NCI-H187 (cell line): ENCODE measurements at regions not wholly inside any gene's neighbourhood (a gene's known extent, or its start where the extent isn't known, plus 50 kb on each side); places are given as distances from the start of the nearest gene placed in this dataset.

Experiments
- DNase-seq, 2 experiments: peaks; one replicate each; lab custom pipeline; 2025; lab: John Stamatoyannopoulos, UW

DNA sequence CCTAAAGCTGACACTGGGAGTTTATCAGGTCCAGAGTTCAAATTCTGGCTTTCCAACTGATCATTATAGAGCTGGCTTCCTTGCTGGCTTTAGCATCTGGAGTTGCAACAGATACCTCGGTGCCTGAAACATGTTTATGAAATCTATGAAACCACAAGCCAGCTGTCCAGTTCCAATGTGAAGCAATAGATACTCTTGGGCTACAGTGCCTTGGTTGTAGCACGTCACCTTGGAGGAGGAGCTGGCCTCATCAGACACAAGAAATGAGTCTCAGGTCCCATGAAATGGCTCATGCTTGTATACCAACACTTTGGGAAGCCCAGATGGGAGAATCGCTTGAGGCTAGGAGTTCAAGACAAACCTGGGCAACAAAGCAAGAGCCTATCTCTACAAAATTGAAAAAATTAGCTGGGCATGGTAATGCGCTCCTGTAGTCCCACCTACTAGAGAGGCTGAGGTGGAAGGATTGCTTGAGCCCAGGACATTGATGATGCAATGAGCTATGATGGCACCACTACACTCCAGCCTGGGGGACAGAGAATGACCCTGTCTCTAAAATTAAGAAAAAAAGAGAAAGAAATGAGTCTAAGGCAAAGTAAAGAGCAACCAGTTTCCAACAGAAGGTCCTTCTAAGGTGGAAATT is 132.5 kb upstream of the ZNF648 start:
- DNase-seq = no peak

DNA sequence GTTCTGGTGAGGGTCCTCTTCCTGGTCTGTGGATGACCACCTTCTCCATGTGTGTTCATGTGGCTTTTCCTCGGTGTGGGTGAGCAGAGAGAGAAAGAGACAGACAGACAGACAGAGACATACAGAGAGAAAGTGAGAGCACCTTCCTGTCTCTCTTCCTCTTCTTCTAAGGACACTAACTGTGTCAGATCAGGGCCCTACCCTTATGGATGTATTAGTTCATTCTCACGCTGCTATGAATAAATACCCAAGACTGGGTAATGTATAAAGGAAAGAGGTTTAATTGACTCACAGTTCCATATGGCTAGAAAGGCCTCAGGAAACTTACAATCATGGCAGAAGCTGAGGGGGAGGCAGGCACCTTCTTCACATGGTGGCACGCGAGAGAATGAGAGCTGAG is 131.5 kb upstream of the ZNF648 start:
- no peak for DNase-seq

DNA sequence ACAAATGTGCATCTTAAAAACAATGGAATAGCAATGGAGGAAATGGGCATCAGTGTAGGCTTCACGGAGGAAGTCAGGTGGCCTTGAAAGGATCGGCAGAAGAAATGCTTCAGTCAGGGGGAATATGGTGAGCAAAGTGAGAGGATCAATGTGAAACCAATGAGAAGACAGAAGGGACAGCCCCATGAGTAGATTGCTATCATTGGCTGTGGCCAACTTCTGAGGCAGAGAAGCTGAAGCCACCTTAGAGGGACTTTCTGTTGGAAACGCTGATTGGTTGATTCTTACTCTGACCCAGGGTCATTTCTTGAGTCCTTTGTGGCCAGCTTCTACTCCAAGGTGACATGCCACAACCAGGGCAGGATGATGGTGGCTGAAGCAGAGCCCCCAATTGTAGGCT is 130.7 kb upstream of the ZNF648 start:
- no peak for DNase-seq

DNA sequence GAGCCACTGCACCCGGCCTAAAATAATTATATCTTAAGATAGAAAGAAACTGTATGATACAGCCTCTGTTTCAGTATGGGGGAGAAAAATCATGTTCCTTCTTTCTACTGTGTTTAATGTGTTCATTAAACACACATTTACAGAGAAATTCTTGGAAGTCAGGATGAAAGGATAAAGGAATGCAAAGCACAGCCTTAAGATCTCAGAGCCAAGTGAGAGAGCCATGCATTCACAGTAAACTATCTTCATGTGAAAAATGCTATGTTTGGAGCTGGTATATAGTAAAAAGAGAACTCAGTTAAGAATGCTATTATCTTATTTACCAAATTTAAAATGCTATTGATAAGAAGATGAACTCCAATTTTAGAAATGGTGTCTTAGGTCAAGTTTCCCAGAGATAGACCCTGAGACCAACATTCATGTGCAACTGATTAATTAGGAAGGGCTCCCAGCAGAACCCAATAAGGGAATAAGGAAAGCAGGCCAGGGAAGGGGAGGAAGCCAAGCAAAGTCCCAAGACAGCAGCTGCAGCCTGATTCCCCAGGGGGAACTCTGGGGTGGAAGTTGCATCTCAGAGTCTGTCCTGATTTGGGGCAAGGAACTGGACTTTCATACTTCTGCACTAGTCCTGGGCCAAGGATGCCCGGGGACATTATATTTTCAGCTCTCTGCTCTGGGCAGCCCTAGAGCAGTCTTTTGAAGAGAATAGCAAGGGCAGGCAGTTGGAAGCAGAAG is 130.0 kb upstream of the ZNF648 start:
- no peak for DNase-seq

DNA sequence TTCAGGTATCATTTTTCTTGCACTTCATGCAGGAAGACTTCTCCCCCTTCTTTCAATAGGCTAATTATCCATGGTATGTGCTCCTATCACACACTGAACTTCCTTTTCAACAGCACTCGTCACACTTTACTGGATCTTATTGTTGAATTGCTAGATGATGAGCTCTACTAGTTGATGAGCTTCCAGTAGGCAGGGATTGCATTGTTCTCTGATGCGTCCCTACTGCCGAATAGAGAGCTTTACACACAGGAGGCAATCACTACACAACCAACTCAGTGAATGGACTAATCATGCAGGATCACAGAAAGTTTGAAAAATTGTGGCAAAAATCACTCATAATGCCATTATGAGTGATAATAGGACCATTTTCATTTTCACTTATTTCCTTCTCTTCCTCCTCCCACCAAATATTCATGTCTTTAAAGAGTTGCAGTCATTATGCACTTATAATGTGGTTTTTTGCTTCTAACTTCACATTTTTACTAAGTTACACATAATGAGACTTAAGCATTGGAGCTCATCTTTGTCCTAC is 128.1 kb upstream of the ZNF648 start:
- DNase-seq = peak; percentile 25 to 35

DNA sequence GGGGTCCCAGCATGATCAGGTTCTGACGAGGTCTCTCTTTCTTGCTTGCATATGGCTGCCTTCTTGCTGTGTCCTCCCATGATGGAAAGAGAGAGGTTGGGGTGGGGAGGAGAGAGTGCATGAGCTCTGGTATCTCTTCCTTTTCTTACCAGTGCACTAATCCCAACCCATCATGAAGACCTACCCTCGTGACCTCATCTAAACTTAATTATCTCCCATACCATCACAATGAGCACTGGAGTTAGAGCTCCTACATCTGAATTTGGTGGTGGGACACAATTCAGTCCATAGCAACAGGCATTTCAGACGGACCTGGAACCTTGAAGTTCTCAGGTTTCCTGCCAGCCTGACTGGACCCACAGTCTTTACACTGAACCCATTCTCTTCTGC is 125.2 kb upstream of the ZNF648 start:
- DNase-seq = no peak

DNA sequence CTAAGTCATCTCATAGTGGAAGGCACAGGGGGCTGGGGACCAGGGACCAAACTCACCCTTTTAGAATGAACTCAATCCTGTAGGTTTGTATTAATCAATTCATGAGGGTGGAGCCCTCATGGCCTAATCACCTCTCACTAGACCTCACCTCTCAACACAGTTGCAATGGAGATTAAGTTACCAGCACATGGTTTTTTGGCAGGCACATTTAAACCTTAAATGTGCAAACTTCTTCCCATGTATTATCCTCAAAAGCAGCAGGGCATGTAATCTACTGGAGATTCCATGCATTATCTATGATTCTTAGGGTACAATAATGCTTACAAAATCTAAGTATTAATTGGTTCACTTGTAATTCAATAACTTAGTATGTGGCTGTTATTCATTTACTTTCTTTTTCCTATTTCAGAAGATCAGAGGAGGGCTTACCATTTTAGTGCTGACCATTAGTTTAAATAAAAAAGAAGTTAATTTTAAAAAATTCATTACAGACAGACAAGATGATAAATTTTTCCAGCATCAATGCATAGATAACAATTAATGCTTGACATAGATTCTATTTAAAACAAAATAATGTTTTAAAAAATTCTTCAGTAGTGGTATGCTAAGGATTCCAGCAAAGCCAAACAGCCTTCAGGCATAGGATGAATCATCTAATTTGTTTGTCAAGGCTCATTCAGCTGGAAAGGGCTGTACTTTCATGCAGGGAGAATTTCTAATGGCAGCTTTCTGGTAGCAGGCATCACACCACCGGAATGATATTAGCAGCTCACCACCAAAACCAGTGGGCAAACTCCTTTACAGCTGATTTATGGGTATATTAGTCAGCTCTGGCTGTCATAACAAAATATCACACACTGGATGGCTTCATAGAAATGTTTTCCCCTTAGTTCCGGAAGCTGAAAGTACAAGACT is 124.6 kb upstream of the ZNF648 start:
- DNase-seq = no peak

DNA sequence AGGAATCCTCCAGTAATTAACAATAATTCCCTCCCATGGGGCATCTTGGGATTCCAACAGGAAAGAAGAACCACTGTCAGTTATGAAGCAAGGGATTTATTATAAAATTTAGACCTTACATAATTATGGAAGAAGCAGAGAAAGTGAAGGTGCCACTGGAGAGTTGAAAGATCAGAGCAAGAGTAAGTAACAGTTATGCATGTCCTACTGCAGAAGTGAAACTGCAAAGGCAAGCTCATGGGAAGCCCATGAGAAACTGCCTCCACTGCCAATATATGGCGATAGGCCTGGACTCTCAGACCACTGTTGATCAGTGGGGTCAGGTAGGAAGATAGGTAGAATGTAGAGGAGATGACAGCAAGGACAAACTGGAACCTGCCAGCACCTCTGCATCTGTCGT is 123.6 kb upstream of the ZNF648 start:
- no peak for DNase-seq

DNA sequence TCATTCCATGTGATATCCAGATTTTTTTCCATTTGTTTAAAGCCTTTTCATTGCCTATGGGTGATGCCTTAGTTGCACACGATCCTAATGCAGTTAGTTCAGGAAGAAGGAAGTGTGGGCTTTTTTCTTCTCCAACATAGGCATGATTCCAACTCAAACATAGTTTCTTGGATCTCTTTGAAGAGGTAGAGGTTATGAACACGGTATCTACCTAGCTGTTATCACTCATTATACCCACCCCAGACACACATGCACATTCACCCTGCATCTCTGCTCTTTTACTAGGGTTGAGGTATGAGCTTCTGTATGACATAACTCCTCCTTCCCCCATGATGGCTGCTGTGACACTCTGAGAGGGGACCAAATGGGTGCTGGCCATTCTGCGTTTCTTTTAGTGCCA is 122.1 kb upstream of the ZNF648 start:
- no peak for DNase-seq

DNA sequence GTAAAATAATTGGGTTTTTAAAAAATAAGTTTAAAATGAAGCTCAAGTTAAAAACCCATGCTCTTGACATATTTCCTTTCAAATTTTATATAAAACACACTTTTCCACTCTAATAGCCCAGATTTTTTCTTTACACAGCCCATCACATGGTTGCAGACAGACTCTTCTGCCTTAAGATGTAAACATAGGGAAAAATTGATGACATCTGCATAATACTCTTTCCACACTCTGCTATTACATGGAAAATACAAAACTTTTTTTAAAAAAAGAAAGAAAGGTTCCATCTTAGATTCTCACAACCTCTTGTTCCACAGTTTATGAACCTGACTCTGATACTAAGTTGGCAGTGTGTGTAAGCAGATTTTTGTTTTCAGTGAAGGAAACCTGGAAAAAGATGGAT is 120.8 kb upstream of the ZNF648 start:
- DNase-seq = no peak

DNA sequence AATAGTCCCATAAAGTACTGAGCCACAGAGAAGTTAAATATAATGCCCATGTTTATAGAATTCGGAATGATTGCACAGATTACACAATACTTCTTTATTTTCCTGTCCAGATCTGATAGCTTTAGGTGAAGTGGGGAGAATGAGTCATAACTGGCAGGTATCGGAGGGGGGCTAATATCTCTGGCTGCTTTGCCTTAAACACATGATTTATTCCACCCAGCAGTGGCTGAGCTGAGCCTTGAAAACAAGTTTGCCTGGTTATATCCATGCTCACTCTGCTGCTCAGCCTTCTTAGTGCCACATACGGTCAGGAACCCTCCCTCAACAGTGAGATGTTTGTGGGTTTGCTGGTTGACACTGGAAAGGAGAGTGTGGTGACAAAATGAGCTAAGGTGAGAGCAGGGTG is 119.7 kb upstream of the ZNF648 start:
- DNase-seq = no peak

DNA sequence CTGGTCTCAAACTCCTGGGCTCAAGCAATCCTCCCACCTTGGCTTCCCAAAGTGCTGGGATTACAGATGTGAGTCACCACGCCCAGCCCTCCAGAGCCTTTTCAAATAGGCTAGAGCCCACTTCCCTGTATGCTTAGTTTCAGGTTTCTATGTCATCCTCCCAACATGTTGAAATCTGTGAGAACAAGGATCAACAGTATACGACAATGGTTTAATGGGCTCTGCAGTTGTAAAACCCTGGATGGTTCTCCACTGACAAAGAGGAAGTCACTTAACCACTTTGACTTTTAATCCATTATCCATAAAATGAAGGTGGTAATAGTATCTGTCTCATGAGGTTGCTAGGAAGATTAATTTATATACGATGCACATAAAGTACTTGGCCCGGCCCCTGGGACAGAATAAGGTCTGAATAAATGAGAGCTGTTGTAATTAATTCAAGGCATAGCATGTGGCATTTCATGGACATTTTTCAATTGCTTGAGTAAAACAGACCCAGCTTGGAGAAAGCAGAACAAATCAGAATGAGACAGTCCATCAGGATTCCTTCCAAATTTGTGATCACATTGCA is 113.9 kb upstream of the ZNF648 start:
- peak; percentile 92 to 96 for DNase-seq

DNA sequence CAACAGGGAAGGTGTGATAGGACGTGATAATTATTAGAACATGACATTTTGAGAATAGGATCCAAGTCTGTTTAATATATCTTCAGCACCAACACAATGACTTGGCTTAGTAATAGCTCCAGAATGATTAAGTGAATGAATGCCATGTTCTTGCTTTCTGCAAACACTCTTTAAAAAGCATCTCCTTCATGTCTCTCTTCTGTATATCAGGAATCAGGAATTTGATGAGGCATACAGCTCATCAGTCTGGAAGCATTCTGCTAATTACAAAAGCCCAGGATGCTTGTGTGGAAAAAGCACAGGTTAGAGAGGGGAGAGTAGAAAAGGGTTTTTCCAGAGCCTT is 113.0 kb upstream of the ZNF648 start:
- DNase-seq = no peak

DNA sequence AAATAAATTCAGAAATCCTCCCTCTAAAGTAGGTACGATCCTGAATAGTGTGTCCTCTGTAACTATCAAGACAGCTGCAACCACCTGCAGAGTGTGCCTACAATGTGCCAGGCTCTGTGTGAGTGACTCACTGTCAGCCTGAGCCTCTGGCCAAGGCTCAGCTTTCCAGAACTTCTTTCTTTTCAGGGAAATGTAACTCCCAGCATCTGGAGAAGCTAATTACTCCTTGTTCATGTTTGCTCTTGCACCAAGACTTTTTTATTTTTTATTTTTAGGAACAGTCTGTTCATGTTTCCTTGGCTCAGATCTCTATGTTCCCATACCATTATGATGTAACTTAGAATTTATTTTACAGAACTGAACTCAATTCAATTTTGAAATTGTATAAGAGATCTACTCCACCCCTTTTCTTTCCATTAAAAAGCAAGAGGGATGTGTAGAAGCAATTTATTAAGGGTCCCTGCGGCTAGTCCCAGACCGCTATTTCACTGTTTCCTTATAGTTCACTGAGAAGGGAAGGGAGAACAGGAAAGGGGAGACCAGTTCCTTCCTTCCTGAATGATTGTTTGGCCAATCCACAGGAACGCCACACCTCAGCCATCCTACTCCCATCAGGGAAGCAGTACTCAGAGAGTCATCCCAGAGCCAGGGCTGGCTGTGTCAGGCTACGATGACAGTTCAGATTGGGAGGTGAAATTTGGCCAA is 112.4 kb upstream of the ZNF648 start:
- DNase-seq = no peak

DNA sequence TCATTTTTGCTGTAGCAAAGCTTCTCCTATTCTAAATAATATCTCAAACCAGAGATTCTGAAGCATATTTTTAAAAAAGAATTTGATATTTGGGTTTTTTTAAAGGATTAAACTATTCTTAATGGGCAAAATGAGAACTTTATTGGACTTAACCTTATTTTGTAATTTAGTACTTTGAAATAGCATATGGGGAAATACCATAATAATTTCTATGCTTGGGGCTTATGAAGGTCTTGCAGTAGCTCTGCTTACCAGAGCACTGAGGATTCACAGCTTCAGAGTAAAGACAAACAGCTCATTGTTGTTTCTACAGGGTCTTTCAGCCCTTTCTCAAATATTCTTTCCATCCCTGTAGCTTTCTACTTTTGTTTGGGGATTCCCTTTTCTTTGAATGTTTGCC is 111.2 kb upstream of the ZNF648 start:
- no peak for DNase-seq

DNA sequence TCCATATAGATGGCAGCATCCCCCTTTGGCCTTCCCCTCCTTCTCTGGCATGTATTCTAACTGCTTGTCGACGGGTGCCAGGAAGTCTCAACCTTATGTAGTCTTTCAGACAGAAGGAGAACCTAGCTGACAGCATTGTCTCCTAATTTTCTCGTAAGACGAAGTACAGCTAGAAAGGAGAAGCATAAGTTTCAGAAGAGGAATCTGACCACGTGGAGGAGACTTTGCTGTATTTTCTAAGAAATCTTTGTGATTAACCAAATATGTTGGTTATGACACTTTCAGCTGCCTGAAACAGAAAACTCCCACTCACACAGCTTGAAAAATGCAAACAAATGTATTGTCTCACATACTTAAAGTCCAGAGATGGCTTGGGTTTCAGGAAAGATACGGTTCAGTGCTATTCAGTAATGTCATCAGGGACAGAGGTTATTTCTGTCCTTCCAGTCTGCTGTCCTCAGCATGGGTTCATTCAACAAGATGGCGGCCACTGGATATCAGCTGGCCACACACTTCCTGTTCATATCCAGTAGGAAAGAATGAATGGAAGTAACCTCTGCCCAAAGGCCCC is 109.5 kb upstream of the ZNF648 start:
- no peak for DNase-seq

DNA sequence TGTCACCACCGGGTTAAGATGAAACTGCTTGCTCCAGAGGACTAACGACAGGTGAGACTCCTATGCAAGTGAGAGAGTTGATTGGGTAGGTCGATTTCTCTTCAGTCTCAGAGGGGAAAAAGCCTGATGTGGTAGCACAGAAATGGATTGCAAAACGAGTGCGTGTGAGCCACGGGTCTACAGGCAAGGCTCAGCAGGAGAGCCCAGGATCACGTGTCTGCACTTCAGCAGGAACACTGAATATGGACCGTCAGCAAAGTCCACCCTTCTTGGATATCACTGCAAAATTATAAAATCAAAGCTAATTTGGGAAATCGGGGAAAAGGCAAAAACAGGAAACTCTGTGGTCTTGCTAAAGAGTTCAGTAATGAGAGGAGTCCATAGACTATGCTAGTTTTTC is 107.7 kb upstream of the ZNF648 start:
- no peak for DNase-seq

DNA sequence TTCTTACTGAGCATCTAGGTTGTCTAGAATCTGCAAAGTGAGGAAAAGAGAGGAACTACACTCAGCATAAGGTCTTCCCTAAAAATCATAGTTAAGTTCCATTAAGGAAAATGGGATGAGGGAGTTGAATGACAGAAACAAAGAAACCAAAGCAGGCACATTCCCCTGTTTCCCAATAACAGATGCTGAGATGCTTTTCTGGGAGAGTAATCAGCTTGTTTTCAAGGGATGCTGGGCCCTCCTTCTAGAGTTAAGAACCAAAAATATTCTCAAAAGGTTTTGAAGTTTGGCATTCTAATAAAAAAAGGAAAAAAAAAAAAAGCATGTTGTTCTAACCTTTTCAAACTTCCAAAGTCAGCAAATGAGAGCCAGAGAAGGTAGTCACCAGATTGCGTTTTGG is 105.2 kb upstream of the ZNF648 start:
- DNase-seq = no peak

DNA sequence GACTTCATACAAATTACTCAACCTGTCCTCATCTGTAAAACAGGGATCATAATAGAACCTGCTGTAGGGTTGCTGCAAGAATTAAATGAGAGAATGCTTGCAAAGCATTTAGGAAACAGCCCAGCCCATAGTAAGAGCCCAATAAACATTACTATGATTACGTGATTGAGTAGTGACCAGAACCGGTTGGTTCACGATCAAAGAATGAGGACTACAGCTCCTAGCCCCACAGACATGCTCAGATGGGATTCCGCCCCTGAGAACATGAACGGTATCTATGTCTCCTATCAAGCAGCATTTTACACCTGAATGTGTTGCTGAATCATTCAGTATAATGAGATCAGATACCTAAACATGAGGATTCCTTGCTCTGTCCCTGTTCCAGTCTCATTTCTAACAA is 104.8 kb upstream of the ZNF648 start:
- DNase-seq = no peak

DNA sequence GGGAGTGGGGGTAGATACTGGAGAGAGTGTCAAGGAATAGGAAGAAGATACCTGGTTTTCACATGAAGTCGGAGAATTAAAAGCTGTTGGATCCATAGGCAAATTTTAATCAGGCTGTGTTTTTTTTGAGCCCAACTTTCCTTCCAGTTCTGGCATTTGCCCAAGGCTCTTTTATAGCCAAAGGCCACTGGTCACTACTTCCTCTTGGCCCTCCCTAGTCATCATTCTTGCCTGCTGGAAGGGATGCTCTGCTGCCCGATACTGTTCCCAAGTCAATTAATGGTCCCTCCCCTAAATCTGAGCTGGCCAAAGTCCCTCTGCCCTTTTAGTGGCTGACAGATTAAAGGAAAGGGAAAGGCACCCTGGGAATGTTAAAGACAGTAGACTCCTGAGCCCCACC is 102.8 kb upstream of the ZNF648 start:
- no peak for DNase-seq

DNA sequence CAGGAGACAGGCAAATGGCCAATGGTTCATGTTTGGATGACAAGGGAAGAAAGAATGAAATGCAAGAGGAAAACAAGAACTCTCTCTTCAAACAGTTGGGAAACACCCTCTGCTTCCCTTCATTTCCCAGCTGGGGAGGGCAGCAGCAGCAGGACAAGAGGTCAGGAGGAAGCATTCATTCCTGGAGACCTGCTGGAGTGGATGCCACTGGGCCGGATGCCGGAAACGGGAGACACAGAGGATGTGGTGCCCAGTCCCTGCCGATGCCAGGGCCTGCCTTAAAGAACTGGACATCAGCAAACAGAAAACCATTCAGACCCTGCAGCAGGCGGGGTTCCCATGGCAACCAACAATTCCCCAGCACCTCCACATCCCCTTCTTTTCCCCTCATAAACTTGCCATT is 102.3 kb upstream of the ZNF648 start:
- no peak for DNase-seq

DNA sequence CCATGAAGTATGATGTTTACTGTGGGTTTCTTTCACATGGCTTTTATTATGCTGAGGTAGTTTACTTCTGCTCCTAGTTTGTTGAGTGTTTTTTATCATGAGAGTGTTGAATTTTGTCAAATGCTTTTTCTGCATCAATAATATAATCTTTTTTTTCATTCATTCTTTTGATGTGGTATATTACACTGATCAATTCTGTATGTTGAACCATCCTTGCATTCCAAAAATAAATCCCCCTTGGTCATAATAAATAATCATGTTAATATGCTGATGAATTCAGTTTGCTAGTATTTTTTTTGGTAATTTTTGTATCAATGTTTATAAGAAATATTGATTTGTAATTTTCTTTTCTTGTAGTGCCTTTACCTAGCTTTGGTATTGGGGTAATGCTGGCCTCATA is 97.9 kb upstream of the ZNF648 start:
- no peak for DNase-seq
